ENCODE measurements at regions not wholly inside any gene's neighbourhood (a gene's known extent, or its start where the extent isn't known, plus 50 kb on each side); places are given as distances from the start of the nearest gene placed in this dataset.

DNA sequence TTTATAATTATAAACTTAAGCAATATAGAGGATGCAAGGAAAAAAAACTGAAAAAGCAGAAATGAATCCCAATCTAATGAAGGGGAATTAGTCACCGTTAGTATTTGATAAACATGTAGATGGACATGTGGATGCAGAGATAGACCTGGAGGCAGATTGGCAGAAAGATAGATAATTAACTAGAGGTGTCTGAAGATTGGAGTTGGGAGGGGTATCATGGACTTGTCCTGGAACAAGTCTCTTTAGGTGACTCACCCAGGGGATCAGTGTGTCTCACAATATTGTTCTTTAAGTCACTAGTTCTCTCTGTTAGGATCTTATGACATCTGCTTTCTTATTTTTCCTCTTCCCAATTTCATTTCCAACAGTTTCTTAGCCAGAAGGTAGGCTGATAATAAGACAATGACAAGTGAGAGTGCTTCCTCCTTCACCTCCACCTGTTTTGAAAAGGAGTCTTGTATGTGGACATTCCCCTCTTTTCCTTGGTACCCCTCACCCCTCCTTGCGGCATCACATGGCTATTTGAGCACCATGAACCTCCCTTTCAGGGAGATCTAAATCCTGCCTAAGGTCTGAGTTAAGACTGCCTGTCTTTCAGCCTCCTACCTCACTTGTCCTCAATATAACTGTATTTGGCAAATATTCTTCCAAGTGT lies 987.7 kb downstream of the TSN start:
- Histone ChIP-seq H3K36me3 (replicated peaks in 1 of 2; ENCODE audit: control insufficient read depth in 2 of 2, insufficient read depth in 2 of 2, low read length in 2 of 2) (no peaks in the 10 kb centered on the region), H3K27me3 (ENCODE audit: control insufficient read depth in 3 of 3, insufficient read depth in 3 of 3, low read depth in 1 of 3, low read length in 3 of 3) (no peaks in the 10 kb centered on the region), H3K27ac (replicated peaks; ENCODE audit: low read length) (no peak overlapping the region), H2BK12ac (ENCODE audit: low read length) (no peak overlapping the region), H4K91ac (ENCODE audit: low read depth, low read length, poor library complexity) (no peak overlapping the region), H2BK5ac (ENCODE audit: low read length) (no peak overlapping the region), H3K4me1 (ENCODE audit: control insufficient read depth in 2 of 2, insufficient read depth in 1 of 2, low read depth in 1 of 2, low read length in 2 of 2) (no peaks in the 10 kb centered on the region), H3K79me1 (ENCODE audit: low read depth, low read length) (no peaks in the 10 kb centered on the region), H3K23ac (ENCODE audit: low read depth, low read length, poor library complexity) (no peak overlapping the region), H3K4ac (ENCODE audit: low read length) (no peak overlapping the region), H2BK15ac (ENCODE audit: low read length) (no peak overlapping the region), H3K9me3 (replicated peaks in 1 of 2; ENCODE audit: control insufficient read depth in 2 of 2, insufficient read depth in 1 of 2, low read depth in 1 of 2, low read length in 2 of 2) (peaks cover 0 to under 1% of the 10 kb centered on the region in 2 donors), H3K9ac (ENCODE audit: low read depth, low read length, poor library complexity) (no peak overlapping the region), H3K4me3 (ENCODE audit: low read length in 2 of 2) (no peak overlapping the region), H3K18ac (ENCODE audit: low read length) (no peak overlapping the region), H2AFZ (ENCODE audit: low read length) (no peak overlapping the region), H2BK120ac (ENCODE audit: low read depth, low read length) (no peak overlapping the region), H4K8ac (ENCODE audit: low read depth, low read length) (no peak overlapping the region), H2AK5ac (ENCODE audit: low read depth, low read length) (no peak overlapping the region), H3K14ac (ENCODE audit: low read length) (no peak overlapping the region), H3K4me2 (ENCODE audit: insufficient read depth, low read length, poor library complexity, severe bottlenecking) (no peak overlapping the region)
- no CpG with 5 or more reads among the region's 2 CpGs for WGBS, 2 donors (ENCODE audit: extremely low coverage in 2 of 2, insufficient read length in 2 of 2, insufficient replicate concordance in 1 of 2)
- no peak for DNase-seq (ENCODE audit: low spot score)

DNA sequence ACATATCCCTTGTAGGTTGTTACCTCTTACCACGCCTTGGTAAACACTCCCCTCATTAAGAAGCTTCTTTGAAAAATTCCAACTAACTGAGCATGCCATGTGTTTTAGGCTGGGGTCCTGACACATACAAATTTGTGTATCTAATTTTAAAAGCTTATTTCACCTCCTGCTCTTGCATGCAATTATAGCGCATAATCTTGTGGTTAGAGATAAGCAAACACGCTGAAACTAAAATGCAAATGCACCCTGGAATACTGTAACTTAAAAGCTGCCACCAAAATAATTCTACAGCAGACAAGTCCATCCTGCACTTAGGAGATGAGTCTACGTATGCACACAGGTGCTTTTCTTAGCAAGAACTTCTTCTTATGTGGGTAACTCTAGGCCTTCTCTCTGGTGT lies 990.2 kb downstream of the TSN start:
- Histone ChIP-seq H2BK12ac (ENCODE audit: low read length) (no peak overlapping the region), H2BK120ac (ENCODE audit: low read depth, low read length) (no peak overlapping the region), H3K14ac (ENCODE audit: low read length) (no peak overlapping the region), H3K36me3 (replicated peaks in 1 of 2; ENCODE audit: control insufficient read depth in 2 of 2, insufficient read depth in 2 of 2, low read length in 2 of 2) (no peaks in the 10 kb centered on the region), H4K8ac (ENCODE audit: low read depth, low read length) (no peak overlapping the region), H2AK5ac (ENCODE audit: low read depth, low read length) (no peak overlapping the region), H3K4me2 (ENCODE audit: insufficient read depth, low read length, poor library complexity, severe bottlenecking) (no peak overlapping the region), H3K18ac (ENCODE audit: low read length) (no peak overlapping the region), H2BK5ac (ENCODE audit: low read length) (no peak overlapping the region), H2AFZ (ENCODE audit: low read length) (peak overlapping the region; percentile 5), H3K4me1 (ENCODE audit: control insufficient read depth in 2 of 2, insufficient read depth in 1 of 2, low read depth in 1 of 2, low read length in 2 of 2) (peaks cover 2 to 6% of the 10 kb centered on the region in 2 donors), H3K9ac (ENCODE audit: low read depth, low read length, poor library complexity) (no peak overlapping the region), H3K27ac (replicated peaks; ENCODE audit: low read length) (no peak overlapping the region), H3K79me1 (ENCODE audit: low read depth, low read length) (no peaks in the 10 kb centered on the region), H3K23ac (ENCODE audit: low read depth, low read length, poor library complexity) (no peak overlapping the region), H3K27me3 (ENCODE audit: control insufficient read depth in 3 of 3, insufficient read depth in 3 of 3, low read depth in 1 of 3, low read length in 3 of 3) (no peaks in the 10 kb centered on the region), H3K4me3 (ENCODE audit: low read length in 2 of 2) (no peak overlapping the region), H3K9me3 (replicated peaks in 1 of 2; ENCODE audit: control insufficient read depth in 2 of 2, insufficient read depth in 1 of 2, low read depth in 1 of 2, low read length in 2 of 2) (no peaks in the 10 kb centered on the region), H3K4ac (ENCODE audit: low read length) (no peak overlapping the region), H4K91ac (ENCODE audit: low read depth, low read length, poor library complexity) (no peak overlapping the region), H2BK15ac (ENCODE audit: low read length) (no peak overlapping the region)
- no CpG with 5 or more reads among the region's 4 CpGs for WGBS, 2 donors (ENCODE audit: extremely low coverage in 2 of 2, insufficient read length in 2 of 2, insufficient replicate concordance in 1 of 2)
- no peak for DNase-seq (ENCODE audit: low spot score)

DNA sequence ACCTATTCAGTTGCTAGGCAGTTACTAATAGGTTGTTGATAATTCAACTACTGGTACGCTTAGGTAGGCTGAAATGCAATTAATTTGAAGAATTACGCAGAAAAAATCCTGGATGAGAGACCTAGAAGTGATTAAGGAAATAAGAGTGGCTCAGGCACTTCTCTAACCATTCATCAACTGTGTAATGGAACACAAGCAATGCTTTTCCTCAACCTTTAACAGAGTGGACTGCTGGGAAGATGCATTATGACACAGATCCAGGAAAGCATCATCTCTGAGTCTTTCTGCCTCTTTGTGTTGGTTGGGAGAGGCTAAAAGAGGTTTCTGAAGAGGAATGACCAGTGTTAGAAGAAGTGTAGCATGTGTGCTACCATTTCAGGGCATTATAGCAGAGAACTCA lies 992.2 kb downstream of the TSN start:
- H2BK15ac ChIP-seq (ENCODE audit: low read length), result no peak overlapping the region
- H2AFZ ChIP-seq (ENCODE audit: low read length), result no peak overlapping the region
- no peak overlapping the region for H3K4me2 ChIP-seq (ENCODE audit: insufficient read depth, low read length, poor library complexity, severe bottlenecking)
- no peak overlapping the region for H2BK12ac ChIP-seq (ENCODE audit: low read length)
- no peak overlapping the region for H2BK5ac ChIP-seq (ENCODE audit: low read length)
- H3K9me3 ChIP-seq (replicated peaks in 1 of 2; ENCODE audit: control insufficient read depth in 2 of 2, insufficient read depth in 1 of 2, low read depth in 1 of 2, low read length in 2 of 2), result no peaks in the 10 kb centered on the region
- H2BK120ac ChIP-seq (ENCODE audit: low read depth, low read length), result no peak overlapping the region
- no peak overlapping the region for H3K4me3 ChIP-seq (ENCODE audit: low read length in 2 of 2)
- H3K23ac ChIP-seq (ENCODE audit: low read depth, low read length, poor library complexity), result no peak overlapping the region
- no peaks in the 10 kb centered on the region for H3K27me3 ChIP-seq (ENCODE audit: control insufficient read depth in 3 of 3, insufficient read depth in 3 of 3, low read depth in 1 of 3, low read length in 3 of 3)
- H3K4ac ChIP-seq (ENCODE audit: low read length), result no peak overlapping the region
- no peaks in the 10 kb centered on the region for H3K36me3 ChIP-seq (replicated peaks in 1 of 2; ENCODE audit: control insufficient read depth in 2 of 2, insufficient read depth in 2 of 2, low read length in 2 of 2)
- no peak overlapping the region for H3K14ac ChIP-seq (ENCODE audit: low read length)
- H3K9ac ChIP-seq (ENCODE audit: low read depth, low read length, poor library complexity), result no peak overlapping the region
- DNase-seq (ENCODE audit: low spot score), result no peak
- no peak overlapping the region for H2AK5ac ChIP-seq (ENCODE audit: low read depth, low read length)
- H4K8ac ChIP-seq (ENCODE audit: low read depth, low read length), result no peak overlapping the region
- no peak overlapping the region for H3K18ac ChIP-seq (ENCODE audit: low read length)
- H4K91ac ChIP-seq (ENCODE audit: low read depth, low read length, poor library complexity), result no peak overlapping the region
- H3K4me1 ChIP-seq (ENCODE audit: control insufficient read depth in 2 of 2, insufficient read depth in 1 of 2, low read depth in 1 of 2, low read length in 2 of 2), result peaks cover 2 to 6% of the 10 kb centered on the region in 2 donors
- no CpG with 5 or more reads among the region's 2 CpGs for WGBS, 2 donors (ENCODE audit: extremely low coverage in 2 of 2, insufficient read length in 2 of 2, insufficient replicate concordance in 1 of 2)
- H3K79me1 ChIP-seq (ENCODE audit: low read depth, low read length), result no peaks in the 10 kb centered on the region
- H3K27ac ChIP-seq (replicated peaks; ENCODE audit: low read length), result no peak overlapping the region

DNA sequence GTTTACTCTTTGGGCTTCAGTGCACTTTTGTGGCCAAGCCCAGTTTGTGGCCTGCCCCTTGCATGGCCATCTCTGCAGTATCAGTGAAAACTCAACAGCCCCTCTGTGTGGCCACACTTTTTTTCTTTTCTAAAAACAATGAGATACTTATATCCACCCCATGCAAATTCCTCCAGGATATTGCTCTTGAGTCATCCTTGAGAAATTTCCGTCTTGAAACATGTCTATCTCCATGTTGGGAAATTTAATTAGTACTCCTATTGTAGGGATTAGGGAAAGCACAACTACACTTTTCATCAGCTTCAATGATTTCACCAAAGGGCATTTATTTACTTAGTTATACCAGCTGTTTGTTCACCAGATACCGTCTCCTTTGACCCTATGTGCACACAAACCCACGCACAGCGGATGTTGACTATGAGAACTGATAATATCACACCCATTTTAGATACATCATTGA lies 993.1 kb downstream of the TSN start:
- Histone ChIP-seq H3K9me3 (replicated peaks in 1 of 2; ENCODE audit: control insufficient read depth in 2 of 2, insufficient read depth in 1 of 2, low read depth in 1 of 2, low read length in 2 of 2) (no peaks in the 10 kb centered on the region), H2BK120ac (ENCODE audit: low read depth, low read length) (no peak overlapping the region), H3K79me1 (ENCODE audit: low read depth, low read length) (no peaks in the 10 kb centered on the region), H3K27ac (replicated peaks; ENCODE audit: low read length) (no peak overlapping the region), H4K8ac (ENCODE audit: low read depth, low read length) (no peak overlapping the region), H2BK15ac (ENCODE audit: low read length) (no peak overlapping the region), H3K36me3 (replicated peaks in 1 of 2; ENCODE audit: control insufficient read depth in 2 of 2, insufficient read depth in 2 of 2, low read length in 2 of 2) (no peaks in the 10 kb centered on the region), H3K18ac (ENCODE audit: low read length) (no peak overlapping the region), H4K91ac (ENCODE audit: low read depth, low read length, poor library complexity) (no peak overlapping the region), H2BK5ac (ENCODE audit: low read length) (no peak overlapping the region), H3K4me3 (ENCODE audit: low read length in 2 of 2) (no peak overlapping the region), H3K4me1 (ENCODE audit: control insufficient read depth in 2 of 2, insufficient read depth in 1 of 2, low read depth in 1 of 2, low read length in 2 of 2) (peaks cover 2 to 6% of the 10 kb centered on the region in 2 donors), H2AK5ac (ENCODE audit: low read depth, low read length) (no peak overlapping the region), H3K14ac (ENCODE audit: low read length) (no peak overlapping the region), H2BK12ac (ENCODE audit: low read length) (no peak overlapping the region), H2AFZ (ENCODE audit: low read length) (no peak overlapping the region), H3K4me2 (ENCODE audit: insufficient read depth, low read length, poor library complexity, severe bottlenecking) (no peak overlapping the region), H3K9ac (ENCODE audit: low read depth, low read length, poor library complexity) (no peak overlapping the region), H3K23ac (ENCODE audit: low read depth, low read length, poor library complexity) (no peak overlapping the region), H3K4ac (ENCODE audit: low read length) (no peak overlapping the region), H3K27me3 (ENCODE audit: control insufficient read depth in 3 of 3, insufficient read depth in 3 of 3, low read depth in 1 of 3, low read length in 3 of 3) (no peaks in the 10 kb centered on the region)
- no peak for DNase-seq (ENCODE audit: low spot score)
- no CpG with 5 or more reads among the region's 4 CpGs for whole genome bisulfite sequencing, 2 donors (ENCODE audit: extremely low coverage in 2 of 2, insufficient read length in 2 of 2, insufficient replicate concordance in 1 of 2)

All from neuronal stem cell (in vitro differentiated cells).